ENCODE measurements at regions not wholly inside any gene's neighbourhood (a gene's known extent, or its start where the extent isn't known, plus 50 kb on each side); places are given as distances from the start of the nearest gene placed in this dataset.
A peak's percentile ranks its signal among the peaks of the same experiment; 100 is the strongest.

- Histone ChIP-seq H3K27me3 (no peaks in the 10 kb centered on the region), H3K4me3 (no peak overlapping the region), H3K9me3 (no peaks in the 10 kb centered on the region), H3K27ac (no peak overlapping the region), H3K36me3 (no peaks in the 10 kb centered on the region), H3K4me1 (ENCODE audit: insufficient read depth) (peaks cover 8% of the 10 kb centered on the region)
- TF ChIP-seq POLR2A (IDR thresholded peaks at IDR 0.05), result no peak
- TF ChIP-seq EP300 (IDR thresholded peaks at IDR 0.05), result no peak
- TF ChIP-seq, protein P1, sequence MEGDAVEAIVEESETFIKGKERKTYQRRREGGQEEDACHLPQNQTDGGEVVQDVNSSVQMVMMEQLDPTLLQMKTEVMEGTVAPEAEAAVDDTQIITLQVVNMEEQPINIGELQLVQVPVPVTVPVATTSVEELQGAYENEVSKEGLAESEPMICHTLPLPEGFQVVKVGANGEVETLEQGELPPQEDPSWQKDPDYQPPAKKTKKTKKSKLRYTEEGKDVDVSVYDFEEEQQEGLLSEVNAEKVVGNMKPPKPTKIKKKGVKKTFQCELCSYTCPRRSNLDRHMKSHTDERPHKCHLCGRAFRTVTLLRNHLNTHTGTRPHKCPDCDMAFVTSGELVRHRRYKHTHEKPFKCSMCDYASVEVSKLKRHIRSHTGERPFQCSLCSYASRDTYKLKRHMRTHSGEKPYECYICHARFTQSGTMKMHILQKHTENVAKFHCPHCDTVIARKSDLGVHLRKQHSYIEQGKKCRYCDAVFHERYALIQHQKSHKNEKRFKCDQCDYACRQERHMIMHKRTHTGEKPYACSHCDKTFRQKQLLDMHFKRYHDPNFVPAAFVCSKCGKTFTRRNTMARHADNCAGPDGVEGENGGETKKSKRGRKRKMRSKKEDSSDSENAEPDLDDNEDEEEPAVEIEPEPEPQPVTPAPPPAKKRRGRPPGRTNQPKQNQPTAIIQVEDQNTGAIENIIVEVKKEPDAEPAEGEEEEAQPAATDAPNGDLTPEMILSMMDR (IDR thresholded peaks at IDR 0.05), result no peak
- intact Hi-C loops (cut with DNase I), result no loop called here
- no peak for DNase-seq
Observed at GRCh38 chr21:27103768-27104167, 136.9 kb upstream of the ADAMTS5 start.

GRCh38 chr21:27101523-27101922 lies 134.6 kb upstream of the ADAMTS5 start:
- H3K36me3 ChIP-seq, result no peaks in the 10 kb centered on the region
- intact Hi-C loops (cut with DNase I), result no loop called here
- H3K27me3 ChIP-seq, result no peaks in the 10 kb centered on the region
- no peak overlapping the region for H3K4me3 ChIP-seq
- WGBS, 3 donors, result 85 to 91% (median 90%) methylated on average over 1 of the region's 1 CpG
- TF ChIP-seq EP300 (IDR thresholded peaks at IDR 0.05) (no peak), POLR2A (IDR thresholded peaks at IDR 0.05) (no peak)
- TF ChIP-seq, protein P1 (IDR thresholded peaks at IDR 0.05), result no peak
- no peak for DNase-seq
- H3K9me3 ChIP-seq, result no peaks in the 10 kb centered on the region
- peaks cover 8% of the 10 kb centered on the region for H3K4me1 ChIP-seq (ENCODE audit: insufficient read depth)
- H3K27ac ChIP-seq, result no peak overlapping the region

DNA sequence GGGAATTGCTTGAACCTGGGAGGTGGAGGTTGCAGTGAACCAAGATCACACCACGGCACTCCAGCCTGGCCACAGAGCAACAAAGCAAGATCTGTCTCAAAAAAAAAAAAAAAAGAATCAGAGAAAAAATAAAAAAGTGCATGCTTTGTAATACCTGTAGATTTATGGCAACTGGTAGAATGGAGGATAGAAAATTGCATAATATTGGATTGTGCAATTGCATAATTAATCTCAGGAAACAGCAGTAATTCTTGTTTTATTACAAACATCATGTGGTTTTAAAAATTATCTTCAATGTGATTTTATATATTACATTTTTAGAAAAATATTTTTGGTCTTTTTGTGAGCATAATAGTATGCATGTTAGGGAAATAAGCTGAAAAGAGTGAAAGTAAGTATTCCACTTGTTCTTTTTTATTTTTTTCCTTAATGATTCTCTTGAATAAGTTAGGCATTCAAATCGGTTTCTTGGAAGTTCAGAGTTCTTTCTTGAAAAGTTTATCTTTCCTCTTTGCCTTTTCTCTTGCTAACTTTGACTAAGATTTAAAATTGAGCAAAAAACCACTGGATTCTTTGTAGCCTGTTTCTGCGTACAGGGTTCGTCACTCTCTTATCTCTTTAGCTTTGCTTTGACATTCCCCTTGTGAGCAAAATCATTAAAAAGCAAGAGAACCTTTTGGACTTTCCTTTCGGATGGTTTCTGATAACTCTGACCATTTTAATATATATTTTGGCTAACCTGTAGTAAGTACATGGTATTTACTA lies 127.5 kb upstream of the ADAMTS5 start:
- intact Hi-C loops (cut with DNase I), result no loop called here
- Histone ChIP-seq H3K9me3 (no peaks in the 10 kb centered on the region), H3K4me3 (no peak overlapping the region), H3K4me1 (ENCODE audit: insufficient read depth) (peaks cover 3% of the 10 kb centered on the region), H3K27ac (peak overlapping the region in 1 of 2 donors; percentile 72), H3K27me3 (no peaks in the 10 kb centered on the region), H3K36me3 (no peaks in the 10 kb centered on the region)
- DNase-seq, result no peak
- WGBS, 3 donors, result 20 to 27% (median 22%) methylated on average over 5 of the region's 5 CpGs
- TF ChIP-seq EP300 (IDR thresholded peaks at IDR 0.05) (no peak), POLR2A (IDR thresholded peaks at IDR 0.05) (no peak)
- TF ChIP-seq, protein P1 (IDR thresholded peaks at IDR 0.05), result no peak

DNA sequence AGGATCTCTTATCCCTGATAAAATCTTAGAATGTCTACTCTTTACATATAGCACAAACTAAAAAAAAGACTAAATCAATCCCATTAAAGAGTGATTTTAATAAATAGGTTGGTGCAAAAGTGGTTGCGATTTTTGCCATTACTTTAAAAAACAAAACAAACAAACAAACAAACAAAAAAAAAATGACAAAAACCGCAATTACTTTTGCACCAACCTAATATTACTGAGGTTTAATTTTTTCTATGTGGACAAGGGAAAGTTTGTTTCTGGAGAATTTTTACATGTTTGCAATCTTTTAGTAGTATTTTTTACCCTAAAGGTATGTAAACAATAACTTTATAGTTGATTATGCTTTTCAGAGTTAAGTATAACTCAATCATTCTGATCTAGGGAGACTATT lies 119.7 kb upstream of the ADAMTS5 start:
- Histone ChIP-seq H3K27ac (no peak overlapping the region), H3K36me3 (no peaks in the 10 kb centered on the region), H3K9me3 (no peaks in the 10 kb centered on the region), H3K4me1 (ENCODE audit: insufficient read depth) (no peaks in the 10 kb centered on the region), H3K4me3 (no peak overlapping the region), H3K27me3 (no peaks in the 10 kb centered on the region)
- intact Hi-C loops (cut with DNase I), result no loop called here
- no peak for DNase-seq
- WGBS, 3 donors, result 90 to 94% (median 90%) methylated on average over 2 of the region's 2 CpGs
- TF ChIP-seq EP300 (IDR thresholded peaks at IDR 0.05) (no peak), POLR2A (IDR thresholded peaks at IDR 0.05) (no peak)
- TF ChIP-seq, protein P1 (IDR thresholded peaks at IDR 0.05), result no peak
